GM20431 (cell line): ENCODE measurements at regions not wholly inside any gene's neighbourhood (a gene's known extent, or its start where the extent isn't known, plus 50 kb on each side); places are given as distances from the start of the nearest gene placed in this dataset.
"Not testable (repeated sequence)": the region's sequence is repeated elsewhere in the genome, so short reads cannot be mapped to it uniquely, and the experiment has no call there.

Experiments used
- in situ Hi-C: fragments of 300-500 bp; cut with MseI, MboI; formaldehyde crosslinking; loops from one replicate; pipeline ENCODE4 v1.15.0; 2020; ENCODE audit warnings: low sequenced_read_pairs; ENCODE audit not compliant: unreplicated experiment

GRCh38 chr9:106076711-106077110 is 382.4 kb downstream of the TMEM38B start:
- in situ Hi-C loops, result no loop called here

GRCh38 chr9:106077731-106078130 is 383.4 kb downstream of the TMEM38B start:
- in situ Hi-C loops, result no loop called here

- in situ Hi-C loops, result no loop called here
Measured at GRCh38 chr9:106082621-106083020, 388.3 kb downstream of the TMEM38B start.

GRCh38 chr9:106084702-106085101 is 390.4 kb downstream of the TMEM38B start:
- in situ Hi-C loops, result no loop called here

GRCh38 chr9:106085479-106085878 is 391.1 kb downstream of the TMEM38B start:
- in situ Hi-C loops, result no loop called here

- in situ Hi-C loops, result no loop called here
Measured at GRCh38 chr9:106092083-106092482, 397.7 kb downstream of the TMEM38B start.

GRCh38 chr9:106102821-106103220 is 408.5 kb downstream of the TMEM38B start:
- in situ Hi-C loops, result no loop called here

- in situ Hi-C loops, result no loop called here
Measured at GRCh38 chr9:106104887-106105286, 410.5 kb downstream of the TMEM38B start.

GRCh38 chr9:106106396-106106795 is 412.1 kb downstream of the TMEM38B start:
- in situ Hi-C loops, result no loop called here

GRCh38 chr9:106107716-106108115 is 413.4 kb downstream of the TMEM38B start:
- in situ Hi-C loops, result no loop called here

- in situ Hi-C loops, result not testable (repeated sequence)
Measured at GRCh38 chr9:106109706-106110105, 415.4 kb downstream of the TMEM38B start.

GRCh38 chr9:106110483-106110882 is 416.1 kb downstream of the TMEM38B start:
- in situ Hi-C loops, result no loop called here

- in situ Hi-C loops, result no loop called here
Measured at GRCh38 chr9:106111039-106111730, 416.8 kb downstream of the TMEM38B start.

GRCh38 chr9:106112935-106113334 is 418.6 kb downstream of the TMEM38B start:
- in situ Hi-C loops, result no loop called here

- in situ Hi-C loops, result no loop called here
Measured at GRCh38 chr9:106119176-106119575, 424.8 kb downstream of the TMEM38B start.

GRCh38 chr9:106120071-106120470 is 425.7 kb downstream of the TMEM38B start:
- in situ Hi-C loops, result no loop called here

- in situ Hi-C loops, result no loop called here
Measured at GRCh38 chr9:106127776-106128175, 433.4 kb downstream of the TMEM38B start.

- in situ Hi-C loops, result no loop called here
Measured at GRCh38 chr9:106130374-106130773, 436.0 kb downstream of the TMEM38B start.

- in situ Hi-C loops, result no loop called here
Measured at GRCh38 chr9:106143781-106144180, 449.4 kb downstream of the TMEM38B start.

- in situ Hi-C loops, result no loop called here
Measured at GRCh38 chr9:106146066-106146840, 451.9 kb downstream of the TMEM38B start.

- in situ Hi-C loops, result no loop called here
Measured at GRCh38 chr9:106146886-106147285, 452.5 kb downstream of the TMEM38B start.

GRCh38 chr9:106149956-106150355 is 455.6 kb downstream of the TMEM38B start:
- in situ Hi-C loops, result no loop called here
